H9 (cell line): ENCODE measurements at regions not wholly inside any gene's neighbourhood (a gene's known extent, or its start where the extent isn't known, plus 50 kb on each side); places are given as distances from the start of the nearest gene placed in this dataset.

Experiments
- DNase-seq: peaks from one replicate; pipeline ENCODE4 v3.0.0-alpha.2; 2017
- H2AFZ ChIP-seq: one replicate; pipeline ENCODE4 v1.6.1; 2013; ENCODE audit warnings: mild to moderate bottlenecking, low read length, control low read depth, moderate library complexity
- H2AK5ac ChIP-seq: 2 replicates; pipeline ENCODE4 v1.6.1; 2013; ENCODE audit warnings: low read length, control low read depth, mixed read lengths; ENCODE audit not compliant: insufficient read length
- H2BK120ac ChIP-seq: one replicate; pipeline ENCODE4 v1.6.1; 2013; ENCODE audit warnings: low read depth, mild to moderate bottlenecking, low read length, control low read depth, inconsistent platforms; ENCODE audit not compliant: poor library complexity, severe bottlenecking
- H2BK12ac ChIP-seq: 2 replicates; pipeline ENCODE4 v1.6.1; 2013; ENCODE audit warnings: low read length, control low read depth, mixed read lengths, low read depth; ENCODE audit not compliant: insufficient read length
- H2BK15ac ChIP-seq: 2 replicates; pipeline ENCODE4 v1.6.1; 2013; ENCODE audit warnings: low read depth, low read length, control low read depth
- H2BK20ac ChIP-seq: one replicate; pipeline ENCODE4 v1.6.1; 2013; ENCODE audit warnings: low read depth, mild to moderate bottlenecking, low read length, control low read depth, inconsistent platforms; ENCODE audit not compliant: poor library complexity, severe bottlenecking
- H2BK5ac ChIP-seq: 2 replicates; pipeline ENCODE4 v1.6.1; 2013; ENCODE audit warnings: low read length, control low read depth, mixed read lengths; ENCODE audit not compliant: insufficient read length
- H3K14ac ChIP-seq: 2 replicates; pipeline ENCODE4 v1.6.1; 2013; ENCODE audit warnings: low read length, control low read depth; ENCODE audit not compliant: insufficient read depth
- H3K18ac ChIP-seq: 2 replicates; pipeline ENCODE4 v1.6.1; 2013; ENCODE audit warnings: low read depth, mild to moderate bottlenecking, mixed read lengths, low read length, control low read depth; ENCODE audit not compliant: insufficient read length
- H3K23ac ChIP-seq: 2 replicates; pipeline ENCODE4 v1.6.1; 2013; ENCODE audit warnings: low read length, control low read depth, mixed read lengths, low read depth; ENCODE audit not compliant: insufficient read length
- H3K23me2 ChIP-seq: 2 replicates; pipeline ENCODE4 v1.6.1; 2013; ENCODE audit warnings: low read depth, mild to moderate bottlenecking, mixed read lengths, low read length, control low read depth; ENCODE audit not compliant: insufficient read length, poor library complexity, severe bottlenecking
- H3K27ac ChIP-seq: 2 replicates; pipeline ENCODE4 v1.5.1; 2013; ENCODE audit warnings: low read length, control low read depth, mixed read lengths, low read depth; ENCODE audit not compliant: insufficient read length
- H3K27me3 ChIP-seq: 2 replicates; pipeline ENCODE4 v1.6.1; 2013; ENCODE audit warnings: low read length, control low read depth, inconsistent platforms; ENCODE audit not compliant: insufficient read depth
- H3K4ac ChIP-seq: 2 replicates; pipeline ENCODE4 v1.6.1; 2013; ENCODE audit warnings: low read depth, mild to moderate bottlenecking, control low read depth, inconsistent platforms, low read length, moderate library complexity
- H3K4me1 ChIP-seq: 2 replicates; pipeline ENCODE4 v1.6.1; 2013; ENCODE audit warnings: low read length, control low read depth, inconsistent platforms; ENCODE audit not compliant: insufficient read depth
- H3K4me2 ChIP-seq: 2 replicates; pipeline ENCODE4 v1.6.1; 2013; ENCODE audit warnings: low read length, control low read depth, mixed read lengths; ENCODE audit not compliant: insufficient read length, insufficient read depth
- H3K56ac ChIP-seq: 2 replicates; pipeline ENCODE4 v1.6.1; 2013; ENCODE audit warnings: low read depth, mild to moderate bottlenecking, mixed read lengths, low read length, control low read depth; ENCODE audit not compliant: insufficient read length
- H3K79me1 ChIP-seq: 2 replicates; pipeline ENCODE4 v1.6.1; 2013; ENCODE audit warnings: low read depth, mild to moderate bottlenecking, moderate library complexity, low read length, control low read depth, inconsistent platforms; ENCODE audit not compliant: insufficient read depth, poor library complexity, severe bottlenecking
- H3K79me2 ChIP-seq: 2 replicates; pipeline ENCODE4 v1.6.1; 2013; ENCODE audit warnings: low read length, control low read depth, inconsistent platforms; ENCODE audit not compliant: insufficient read depth
- H3K9ac ChIP-seq: 2 replicates; pipeline ENCODE4 v1.6.1; 2013; ENCODE audit warnings: low read length, control low read depth, mixed read lengths; ENCODE audit not compliant: insufficient read length; ENCODE audit errors: extremely low read depth
- H3K9me3 ChIP-seq: one replicate; pipeline ENCODE4 v1.6.1; 2013; ENCODE audit warnings: low read depth, low read length, inconsistent platforms; ENCODE audit not compliant: control insufficient read depth
- H3T11ph ChIP-seq: one replicate; pipeline ENCODE4 v1.6.1; 2013; ENCODE audit warnings: mild to moderate bottlenecking, low read length, control low read depth, inconsistent platforms
- H4K20me1 ChIP-seq: one replicate; pipeline ENCODE4 v1.6.1; 2013; ENCODE audit not compliant: control insufficient read depth, insufficient read length, insufficient read depth
- H4K5ac ChIP-seq: 2 replicates; pipeline ENCODE4 v1.6.1; 2013; ENCODE audit warnings: low read depth, mild to moderate bottlenecking, mixed read lengths, low read length, control low read depth; ENCODE audit not compliant: insufficient read length
- H4K8ac ChIP-seq: replicated peaks from 2 replicates; pipeline ENCODE4 v1.6.1; 2013; ENCODE audit warnings: low read length, control low read depth, mixed read lengths, low read depth; ENCODE audit not compliant: insufficient read length
- H4K91ac ChIP-seq: 2 replicates; pipeline ENCODE4 v1.6.1; 2013; ENCODE audit warnings: low read depth, mild to moderate bottlenecking, moderate library complexity, mixed read lengths, low read length, control low read depth; ENCODE audit not compliant: insufficient read length
- H3K27ac Mint-ChIP-seq, 3 experiments: 2 replicates in 2 of 3; 3 replicates in 1 of 3; pipeline ENCODE4 v1.8.0; 2020 to 2021; ENCODE audit warnings: mixed read lengths in 3 of 3, mild to moderate bottlenecking in 1 of 3, moderate library complexity in 1 of 3
- H3K27me3 Mint-ChIP-seq: 2 replicates; pipeline ENCODE4 v1.8.0; 2021; ENCODE audit warnings: low read depth, mild to moderate bottlenecking, moderate library complexity, mixed read lengths
- H3K36me3 Mint-ChIP-seq, 3 experiments: 2 replicates in 2 of 3; 3 replicates in 1 of 3; pipeline ENCODE4 v1.8.0; 2020 to 2021; ENCODE audit warnings: low read depth in 3 of 3, mixed read lengths in 3 of 3; ENCODE audit not compliant: insufficient read depth in 1 of 3
- H3K4me1 Mint-ChIP-seq, 2 experiments: 2 replicates each; pipeline ENCODE4 v1.8.0; 2020; ENCODE audit warnings: mixed read lengths in 2 of 2
- H3K4me3 Mint-ChIP-seq, 2 experiments: 2 replicates in 1 of 2; 3 replicates in 1 of 2; pipeline ENCODE4 v1.8.0; 2020 to 2021; ENCODE audit warnings: mild to moderate bottlenecking in 2 of 2, mixed read lengths in 2 of 2, moderate library complexity in 1 of 2
- H3K9me3 Mint-ChIP-seq, 2 experiments: 2 replicates in 1 of 2; 3 replicates in 1 of 2; pipeline ENCODE4 v1.8.0; 2020; ENCODE audit warnings: mild to moderate bottlenecking in 2 of 2, mixed read lengths in 2 of 2, moderate library complexity in 1 of 2
- CTCF ChIP-seq: fragments of 200-600 bp; sonication (generic); conservative IDR thresholded peaks from 3 replicates; pipeline ENCODE4 v1.8.0; 2021; ENCODE audit warnings: antibody characterized with exemption, mild to moderate bottlenecking
- WGBS: extraction: QIAGEN DNeasy Blood & Tissue Kit; methylation state at CpG from one replicate; pipeline ENCODE4 v1.1.7; 2013; ENCODE audit warnings: missing lambda C conversion rate, low lambda C conversion rate, mixed read lengths; ENCODE audit not compliant: insufficient read length; ENCODE audit errors: extremely low coverage; 5-methylcytosine and 5-hydroxymethylcytosine counted together

DNA sequence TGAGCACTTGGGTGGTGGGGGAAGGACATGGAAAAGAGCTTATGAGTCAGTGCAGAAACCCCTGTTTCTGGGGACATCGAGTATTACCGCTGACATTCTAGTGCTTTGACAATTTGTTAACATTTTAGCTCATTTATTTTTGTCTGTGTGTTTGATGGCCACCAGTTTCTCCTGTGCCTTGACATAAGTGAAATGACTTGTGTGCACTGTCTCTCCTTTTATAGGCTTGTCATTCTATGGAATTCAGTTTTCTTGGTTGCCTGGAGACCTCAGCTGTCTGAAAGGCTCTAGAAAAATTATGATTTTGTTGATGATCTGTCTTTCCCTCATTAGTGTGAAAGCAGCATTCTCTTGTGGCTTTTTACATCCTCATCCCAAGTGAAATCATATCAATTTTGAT is 190.0 kb upstream of the SMIM30 start:
- Mint-ChIP-seq H3K4me1 (no peaks in the 10 kb centered on the region), H3K27me3 (no peaks in the 10 kb centered on the region; the same call in none of the 2 replicates), H3K9me3 (peaks cover 0 to 1% of the 10 kb centered on the region in 2 experiments; a peak in 1 of 5 replicates), H3K4me3 (no peak overlapping the region), H3K36me3 (no peaks in the 10 kb centered on the region), H3K27ac (no peak overlapping the region)
- H3K27me3 ChIP-seq: no peaks in the 10 kb centered on the region
- no CpG with 5 or more reads among the region's 2 CpGs for WGBS
- H2BK5ac ChIP-seq: no peak overlapping the region
- no peak for TF ChIP-seq CTCF
- H3K14ac ChIP-seq: no peak overlapping the region
- DNase-seq: no peak
- no peak overlapping the region for H3K18ac ChIP-seq
- no peak overlapping the region for H3K23ac ChIP-seq
- H3K79me1 ChIP-seq: no peaks in the 10 kb centered on the region
- no peak overlapping the region for H3K4me2 ChIP-seq
- no peak overlapping the region for H2AK5ac ChIP-seq
- H4K91ac ChIP-seq: no peak overlapping the region
- H3K4ac ChIP-seq: no peak overlapping the region
- no peak overlapping the region for H2BK12ac ChIP-seq
- H2AFZ ChIP-seq: no peak overlapping the region
- H2BK20ac ChIP-seq: no peak overlapping the region
- H3K9me3 ChIP-seq: no peaks in the 10 kb centered on the region
- no peaks in the 10 kb centered on the region for H4K20me1 ChIP-seq
- no peak overlapping the region for H2BK120ac ChIP-seq
- H3K23me2 ChIP-seq: no peaks in the 10 kb centered on the region
- H3K56ac ChIP-seq: no peak overlapping the region
- no peak overlapping the region for H3K9ac ChIP-seq
- no peak overlapping the region for H3T11ph ChIP-seq
- H2BK15ac ChIP-seq: no peak overlapping the region
- no peak overlapping the region for H4K8ac ChIP-seq
- H3K27ac ChIP-seq: no peak overlapping the region
- H3K79me2 ChIP-seq: no peaks in the 10 kb centered on the region
- no peak overlapping the region for H4K5ac ChIP-seq
- H3K4me1 ChIP-seq: no peaks in the 10 kb centered on the region
